RWPE2 (cell line): ENCODE measurements at regions not wholly inside any gene's neighbourhood (a gene's known extent, or its start where the extent isn't known, plus 50 kb on each side); places are given as distances from the start of the nearest gene placed in this dataset.

ENCODE experiments used
- ATAC-seq: fragments of 200-7000 bp; cut with Tn5 transposase; 3 replicates; pipeline ENCODE4 v1.9.1; 2021; ENCODE audit warnings: low read depth
- DNase-seq: peaks from one replicate; pipeline ENCODE4 v3.0.0-alpha.2; 2020; ENCODE audit warnings: low spot score
- H3K27ac ChIP-seq: fragments of 450-650 bp; 2 replicates; pipeline ENCODE4 v1.5.1; 2017; ENCODE audit warnings: mild to moderate bottlenecking; ENCODE audit not compliant: poor library complexity, severe bottlenecking
- H3K27me3 ChIP-seq: fragments of 250-450 bp; sonication (Bioruptor Pico); 2 replicates; pipeline ENCODE4 v1.5.1; 2021; ENCODE audit warnings: mild to moderate bottlenecking, moderate library complexity; ENCODE audit not compliant: insufficient read depth, poor library complexity, severe bottlenecking
- H3K36me3 ChIP-seq: fragments of 250-450 bp; sonication (Bioruptor Pico); 2 replicates; pipeline ENCODE4 v1.5.1; 2020; ENCODE audit warnings: low read depth, mild to moderate bottlenecking, moderate library complexity
- H3K4me1 ChIP-seq: fragments of 250-450 bp; sonication (Bioruptor Pico); 2 replicates; pipeline ENCODE4 v1.5.1; 2021; ENCODE audit warnings: mild to moderate bottlenecking, moderate library complexity; ENCODE audit not compliant: insufficient read depth, poor library complexity, severe bottlenecking
- H3K4me3 ChIP-seq: fragments of 250-450 bp; sonication (Bioruptor Pico); 2 replicates; pipeline ENCODE4 v1.5.1; 2021; ENCODE audit warnings: mild to moderate bottlenecking, moderate library complexity; ENCODE audit not compliant: severe bottlenecking
- H3K9me3 ChIP-seq: fragments of 250-450 bp; sonication (Bioruptor Pico); 2 replicates; pipeline ENCODE4 v1.5.1; 2021; ENCODE audit warnings: mild to moderate bottlenecking, moderate library complexity; ENCODE audit not compliant: severe bottlenecking
- CTCF ChIP-seq: fragments of 450-650 bp; IDR thresholded peaks from one replicate; pipeline ENCODE4 v1.5.1; 2017; ENCODE audit warnings: mild to moderate bottlenecking, moderate library complexity; ENCODE audit not compliant: poor library complexity, severe bottlenecking

GRCh38 chr1:30183895-30184294 is 539.5 kb downstream of the MATN1 start:
- ATAC-seq, result no peak
- DNase-seq, result no peak
- H3K4me1 ChIP-seq, result no peaks in the 10 kb centered on the region
- no peak overlapping the region for H3K27ac ChIP-seq
- H3K9me3 ChIP-seq, result no peaks in the 10 kb centered on the region
- no peak for TF ChIP-seq CTCF
- no peaks in the 10 kb centered on the region for H3K36me3 ChIP-seq
- H3K4me3 ChIP-seq, result no peak overlapping the region
- peaks cover 11% of the 10 kb centered on the region for H3K27me3 ChIP-seq

GRCh38 chr1:30183006-30183405 is 540.4 kb downstream of the MATN1 start:
- Histone ChIP-seq H3K36me3 (no peaks in the 10 kb centered on the region), H3K9me3 (no peaks in the 10 kb centered on the region), H3K4me1 (no peaks in the 10 kb centered on the region), H3K4me3 (no peak overlapping the region), H3K27ac (no peak overlapping the region), H3K27me3 (peaks cover 11% of the 10 kb centered on the region)
- no peak for ATAC-seq
- TF ChIP-seq CTCF, result no peak
- no peak for DNase-seq

- Histone ChIP-seq H3K4me3 (no peak overlapping the region), H3K27me3 (peaks cover 23% of the 10 kb centered on the region), H3K9me3 (no peaks in the 10 kb centered on the region), H3K27ac (no peak overlapping the region), H3K36me3 (no peaks in the 10 kb centered on the region), H3K4me1 (no peaks in the 10 kb centered on the region)
- DNase-seq, result no peak
- no peak for TF ChIP-seq CTCF
- no peak for ATAC-seq
Observed at GRCh38 chr1:30179942-30180543, 543.3 kb downstream of the MATN1 start.

GRCh38 chr1:30176477-30176876 is 546.9 kb downstream of the MATN1 start:
- Histone ChIP-seq H3K9me3 (no peaks in the 10 kb centered on the region), H3K27me3 (peaks cover 19% of the 10 kb centered on the region), H3K36me3 (no peaks in the 10 kb centered on the region), H3K4me1 (no peaks in the 10 kb centered on the region), H3K4me3 (no peak overlapping the region), H3K27ac (no peak overlapping the region)
- DNase-seq (no peak), ATAC-seq (no peak)
- TF ChIP-seq CTCF, result no peak

- ATAC-seq, result no peak
- no peak overlapping the region for H3K27ac ChIP-seq
- no peak for TF ChIP-seq CTCF
- H3K4me1 ChIP-seq, result no peaks in the 10 kb centered on the region
- no peak for DNase-seq
- peaks cover 19% of the 10 kb centered on the region for H3K27me3 ChIP-seq
- H3K4me3 ChIP-seq, result no peak overlapping the region
- no peaks in the 10 kb centered on the region for H3K9me3 ChIP-seq
- no peaks in the 10 kb centered on the region for H3K36me3 ChIP-seq
Observed at GRCh38 chr1:30174499-30174898, 548.9 kb downstream of the MATN1 start.
